Endothelial cell of umbilical vein (primary cell): ENCODE measurements at regions not wholly inside any gene's neighbourhood (a gene's known extent, or its start where the extent isn't known, plus 50 kb on each side); places are given as distances from the start of the nearest gene placed in this dataset.

Experiments
- BruUV-seq: library from RNA; stranded (reverse); fragments of 400-500 nt; replicated peaks from 2 replicates; lab custom pipeline; 2021; lab: Mats Ljungman, UMichigan
- CTCF ChIA-PET: fragments of 300-600, 350-600 bp; sonication (Branson Sonifier 250); formaldehyde crosslinking; loops from one replicate; lab custom pipeline; 2021; ENCODE audit warnings: antibody characterized with exemption, inconsistent platforms; lab: Charles Lee
- POLR2A ChIA-PET: fragments of 300-600, 350-600 bp; sonication (Branson Sonifier 250); formaldehyde crosslinking; loops from one replicate; lab custom pipeline; 2021; ENCODE audit warnings: antibody characterized with exemption, inconsistent platforms; lab: Charles Lee
- DNase-seq: peaks from one replicate; pipeline ENCODE4 v3.0.0-alpha.2; 2011; ENCODE audit warnings: low read depth, low spot score
- FAIRE-seq: peaks from 2 replicates; lab custom pipeline; 2011; peaks lifted over from hg19 to GRCh38; lab: Jason Lieb, UNC
- H2AFZ ChIP-seq: 2 replicates; pipeline ENCODE4 v1.6.0; 2012; ENCODE audit warnings: low read depth, low read length, control low read depth, inconsistent platforms
- H3K27ac ChIP-seq: 2 replicates; pipeline ENCODE4 v1.5.1; 2011; ENCODE audit warnings: low read depth, mild to moderate bottlenecking, control low read depth, low read length, moderate library complexity; ENCODE audit not compliant: insufficient read depth
- H3K27me3 ChIP-seq, 2 experiments: 2 replicates each; pipeline versions ENCODE4 v1.6.0 to v1.6.1; 2011; ENCODE audit warnings: low read length in 2 of 2, mixed read lengths in 1 of 2; ENCODE audit not compliant: control insufficient read depth in 2 of 2, insufficient read depth in 2 of 2
- H3K36me3 ChIP-seq, 2 experiments: 2 replicates in 1 of 2; 3 replicates in 1 of 2; pipeline ENCODE4 v1.5.1; 2011; ENCODE audit warnings: low read length in 2 of 2, mild to moderate bottlenecking in 1 of 2, moderate library complexity in 1 of 2; ENCODE audit not compliant: control insufficient read depth in 2 of 2, insufficient read depth in 2 of 2; ENCODE audit errors: extremely low read depth in 1 of 2
- H3K4me1 ChIP-seq: 3 replicates; pipeline ENCODE4 v1.5.1; 2011; ENCODE audit warnings: mild to moderate bottlenecking, low read length; ENCODE audit not compliant: control insufficient read depth, insufficient read depth; ENCODE audit errors: extremely low read depth
- H3K4me2 ChIP-seq: 2 replicates; pipeline ENCODE4 v1.6.1; 2011; ENCODE audit warnings: low read length, control low read depth, mixed read lengths; ENCODE audit not compliant: insufficient read depth
- H3K4me3 ChIP-seq, 3 experiments: fragments of 200-600 bp in 1 of 3; sonication (generic), shearing (Covaris generic) in 1 of 3; replicated peaks in 1 of 3; 2 replicates each; pipeline ENCODE4 v1.5.1; 2011 to 2016; ENCODE audit warnings: control low read depth in 3 of 3, low read length in 3 of 3, mild to moderate bottlenecking in 2 of 3, inconsistent platforms in 1 of 3, low read depth in 1 of 3, moderate library complexity in 1 of 3; ENCODE audit not compliant: insufficient read depth in 1 of 3
- H3K79me2 ChIP-seq: 2 replicates; pipeline ENCODE4 v1.6.0; 2012; ENCODE audit warnings: low read length, inconsistent platforms; ENCODE audit not compliant: control insufficient read depth, insufficient read depth
- H3K9ac ChIP-seq: replicated peaks from 2 replicates; pipeline ENCODE3; 2011; ENCODE audit warnings: low read length, control low read depth; ENCODE audit not compliant: insufficient read depth; ENCODE audit errors: extremely low read depth
- H3K9me1 ChIP-seq: replicated peaks from 3 replicates; pipeline ENCODE4 v1.6.0; 2011; ENCODE audit warnings: mild to moderate bottlenecking, low read length; ENCODE audit not compliant: control insufficient read depth, insufficient read depth; ENCODE audit errors: extremely low read depth
- H3K9me3 ChIP-seq: replicated peaks from 2 replicates; pipeline ENCODE4 v1.5.1; 2012; ENCODE audit warnings: low read length, inconsistent platforms; ENCODE audit not compliant: control insufficient read depth, insufficient read depth
- H4K20me1 ChIP-seq: replicated peaks from 2 replicates; pipeline ENCODE3; 2011; ENCODE audit warnings: mild to moderate bottlenecking, low read length; ENCODE audit not compliant: control insufficient read depth, insufficient read depth; ENCODE audit errors: extremely low read depth
- CTCF ChIP-seq, 2 donors: IDR thresholded peaks; 1 replicate in 1 of 2; 2 replicates in 1 of 2; pipeline ENCODE4 v1.5.1; 2011; ENCODE audit warnings: low read length in 2 of 2, mild to moderate bottlenecking in 2 of 2, moderate library complexity in 2 of 2, control low read depth in 1 of 2, inconsistent platforms in 1 of 2, low read depth in 1 of 2; ENCODE audit not compliant: insufficient read depth in 1 of 2; ENCODE audit errors: extremely low read depth in 1 of 2
- FOS ChIP-seq: IDR thresholded peaks from 2 replicates; pipeline ENCODE4 v1.6.1; 2011; ENCODE audit warnings: mild to moderate bottlenecking, low read length, moderate library complexity, borderline replicate concordance; ENCODE audit not compliant: insufficient read depth
- GATA2 ChIP-seq: IDR thresholded peaks from 2 replicates; pipeline ENCODE4 v1.7.0; 2011; ENCODE audit warnings: low read depth, mild to moderate bottlenecking, moderate library complexity, mixed read lengths, low read length; ENCODE audit not compliant: insufficient read length, insufficient read depth
- JUN ChIP-seq: IDR thresholded peaks from 2 replicates; pipeline ENCODE4 v1.6.1; 2011; ENCODE audit warnings: borderline replicate concordance, low read depth; ENCODE audit not compliant: insufficient read length, insufficient read depth
- POLR2AphosphoS5 ChIP-seq: IDR thresholded peaks from 2 replicates; pipeline ENCODE4 v1.6.1; 2012; ENCODE audit warnings: low read depth, mild to moderate bottlenecking, control low read depth, low read length, moderate library complexity; ENCODE audit not compliant: insufficient read depth
- dilution Hi-C: fragments of 300-500 bp; cut with MboI; formaldehyde crosslinking; loops from one replicate; pipeline ENCODE4 v1.15.0; 2019; ENCODE audit warnings: low sequenced_read_pairs; ENCODE audit not compliant: extremely low pct_ligation_motif_present
- intact Hi-C: fragments of 100-400 bp; cut with micrococcal nuclease; formaldehyde crosslinking; loops from one replicate; pipeline ENCODE4 v1.10.0; 2022
- TF ChIP-seq, protein P1 (sequence below): IDR thresholded peaks from 2 replicates; pipeline ENCODE4 v1.6.1; 2011; ENCODE audit not compliant: insufficient read depth, insufficient read length

DNA sequence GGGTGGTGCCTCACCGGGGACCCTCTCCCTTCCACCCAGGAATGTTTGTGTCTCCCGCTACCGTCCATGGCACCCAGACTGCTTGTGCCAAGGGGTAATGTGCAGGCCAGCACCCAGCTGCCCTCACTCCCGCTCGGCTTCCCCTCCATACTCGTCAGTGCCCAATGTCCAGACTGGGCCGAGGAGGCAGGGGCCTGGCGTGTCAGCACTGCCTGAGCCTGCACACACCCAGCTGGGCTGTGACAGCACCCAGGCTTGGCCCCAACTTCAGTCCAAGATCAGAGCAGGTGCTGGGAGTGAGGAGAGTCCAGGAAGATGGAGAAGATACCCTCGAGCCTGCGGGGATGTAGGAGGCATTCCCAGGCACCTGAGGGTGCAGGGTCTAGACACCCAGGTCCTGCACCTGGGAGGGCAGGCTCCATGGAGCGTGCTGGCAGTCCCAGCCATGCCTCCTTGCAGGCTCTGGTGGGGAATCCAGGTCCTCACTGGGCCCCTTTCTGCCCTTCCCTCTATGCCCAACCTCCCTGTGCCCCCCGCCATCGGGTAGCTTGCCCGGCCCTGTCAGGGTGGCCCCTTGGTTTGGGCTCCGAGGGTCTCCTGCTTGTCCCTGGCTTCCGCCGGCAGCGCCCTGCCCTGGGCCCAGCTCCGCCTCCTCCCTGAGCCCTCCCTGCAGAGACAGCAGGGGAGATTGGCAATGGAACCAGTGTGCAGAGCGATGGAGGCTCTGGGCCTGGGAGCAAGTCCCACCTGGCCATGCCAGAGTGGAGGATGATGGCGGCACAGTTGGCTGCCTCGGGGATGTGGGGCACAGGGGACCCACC lies 250.8 kb upstream of the EDIL3 start:
- FAIRE-seq (no peak), DNase-seq (no peak)
- no peak overlapping the region for H3K9ac ChIP-seq
- no peaks in the 10 kb centered on the region for H4K20me1 ChIP-seq
- H3K4me1 ChIP-seq = no peaks in the 10 kb centered on the region
- H2AFZ ChIP-seq = no peak overlapping the region
- H3K27me3 ChIP-seq = no peaks in the 10 kb centered on the region
- no peak overlapping the region for H3K4me2 ChIP-seq
- BruUV-seq = no TSS peak
- dilution Hi-C loops (no loop called here), intact Hi-C loops (no loop called here)
- POLR2A ChIA-PET = no interaction called here
- TF ChIP-seq POLR2AphosphoS5 = no peak
- no peaks in the 10 kb centered on the region for H3K9me1 ChIP-seq
- no peak overlapping the region for H3K27ac ChIP-seq
- no peaks in the 10 kb centered on the region for H3K36me3 ChIP-seq
- no peaks in the 10 kb centered on the region for H3K9me3 ChIP-seq
- CTCF ChIA-PET = no interaction called here
- no peaks in the 10 kb centered on the region for H3K79me2 ChIP-seq
- H3K4me3 ChIP-seq = no peak overlapping the region

GRCh38 chr5:84634256-84634655 lies 249.6 kb upstream of the EDIL3 start:
- no peaks in the 10 kb centered on the region for H4K20me1 ChIP-seq
- intact Hi-C loops = no loop called here
- H3K79me2 ChIP-seq = no peaks in the 10 kb centered on the region
- DNase-seq = no peak
- FAIRE-seq = no peak
- no peaks in the 10 kb centered on the region for H3K4me1 ChIP-seq
- no TSS peak for BruUV-seq
- H3K27me3 ChIP-seq = no peaks in the 10 kb centered on the region
- no peaks in the 10 kb centered on the region for H3K36me3 ChIP-seq
- H3K9me3 ChIP-seq = no peaks in the 10 kb centered on the region
- H2AFZ ChIP-seq = no peak overlapping the region
- H3K9ac ChIP-seq = no peak overlapping the region
- no peak overlapping the region for H3K4me3 ChIP-seq
- POLR2A ChIA-PET = no interaction called here
- CTCF ChIA-PET = interaction anchor here (1.0 kb wide), 1 partner anchor 12 kb away, joined by 3 read pairs; no protein-coding TSS in a partner anchor
- H3K27ac ChIP-seq = no peak overlapping the region
- no peaks in the 10 kb centered on the region for H3K9me1 ChIP-seq
- dilution Hi-C loops = no loop called here
- H3K4me2 ChIP-seq = no peak overlapping the region
- TF ChIP-seq CTCF (IDR thresholded peaks at IDR 0.05; ENCODE audit: extremely low read depth in 1 of 2, insufficient read depth in 1 of 2, low read depth in 1 of 2, low read length in 2 of 2) = no peak
- TF ChIP-seq GATA2 = no peak
- no peak for TF ChIP-seq POLR2AphosphoS5
- TF ChIP-seq JUN = no peak
- TF ChIP-seq, protein P1, sequence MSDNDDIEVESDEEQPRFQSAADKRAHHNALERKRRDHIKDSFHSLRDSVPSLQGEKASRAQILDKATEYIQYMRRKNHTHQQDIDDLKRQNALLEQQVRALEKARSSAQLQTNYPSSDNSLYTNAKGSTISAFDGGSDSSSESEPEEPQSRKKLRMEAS = no peak
- TF ChIP-seq FOS = no peak
